ENCODE measurements at regions not wholly inside any gene's neighbourhood (a gene's known extent, or its start where the extent isn't known, plus 50 kb on each side); places are given as distances from the start of the nearest gene placed in this dataset.

- no peaks in the 10 kb centered on the region for H3K9me3 ChIP-seq
- no peaks in the 10 kb centered on the region for H3K27me3 ChIP-seq
- H3K4me3 ChIP-seq = no peak overlapping the region
- TF ChIP-seq CTCF (IDR thresholded peaks at IDR 0.05 in 4 of 5, conservative IDR thresholded peaks at IDR 0.05 in 1 of 5) = no peak
- no peak for TF ChIP-seq POLR2A (IDR thresholded peaks at IDR 0.05)
- intact Hi-C loops (cut with DNase I; ENCODE audit: low total_unique reads) = no loop called here
- no peak for DNase-seq
- no peaks in the 10 kb centered on the region for H3K4me1 ChIP-seq
- no peak overlapping the region for H3K27ac ChIP-seq
- ATAC-seq = no peak
- no peaks in the 10 kb centered on the region for H3K36me3 ChIP-seq
- in situ Hi-C loops (cut with MboI; ENCODE audit: low sequenced_read_pairs in 4 of 4) = no loop called here
Observed at GRCh38 chr2:193695367-193695766, 1500.6 kb upstream of the TMEFF2 start.

- TF ChIP-seq CTCF (IDR thresholded peaks at IDR 0.05 in 4 of 5, conservative IDR thresholded peaks at IDR 0.05 in 1 of 5) (no peak), POLR2A (IDR thresholded peaks at IDR 0.05) (no peak)
- no peaks in the 10 kb centered on the region for H3K36me3 ChIP-seq
- no peak overlapping the region for H3K4me3 ChIP-seq
- intact Hi-C loops (cut with DNase I; ENCODE audit: low total_unique reads) (no loop called here), in situ Hi-C loops (cut with MboI; ENCODE audit: low sequenced_read_pairs in 4 of 4) (no loop called here)
- no peaks in the 10 kb centered on the region for H3K27me3 ChIP-seq
- DNase-seq (no peak), ATAC-seq (no peak)
- no peaks in the 10 kb centered on the region for H3K4me1 ChIP-seq
- H3K9me3 ChIP-seq = no peaks in the 10 kb centered on the region
- H3K27ac ChIP-seq = no peak overlapping the region
Observed at GRCh38 chr2:193693758-193694157, 1499.0 kb upstream of the TMEFF2 start.

- DNase-seq = no peak
- no peak overlapping the region for H3K27ac ChIP-seq
- intact Hi-C loops (cut with DNase I; ENCODE audit: low total_unique reads) (no loop called here), in situ Hi-C loops (cut with MboI; ENCODE audit: low sequenced_read_pairs in 4 of 4) (no loop called here)
- H3K36me3 ChIP-seq = no peaks in the 10 kb centered on the region
- no peaks in the 10 kb centered on the region for H3K27me3 ChIP-seq
- no peak overlapping the region for H3K4me3 ChIP-seq
- H3K9me3 ChIP-seq = no peaks in the 10 kb centered on the region
- no peaks in the 10 kb centered on the region for H3K4me1 ChIP-seq
- ATAC-seq = no peak
- TF ChIP-seq CTCF (IDR thresholded peaks at IDR 0.05 in 4 of 5, conservative IDR thresholded peaks at IDR 0.05 in 1 of 5) (no peak), POLR2A (IDR thresholded peaks at IDR 0.05) (no peak)
Observed at GRCh38 chr2:193690572-193690971, 1495.8 kb upstream of the TMEFF2 start.

GRCh38 chr2:193687195-193687594 is 1492.5 kb upstream of the TMEFF2 start:
- Histone ChIP-seq H3K36me3 (no peaks in the 10 kb centered on the region), H3K27ac (no peak overlapping the region), H3K4me3 (no peak overlapping the region), H3K27me3 (no peaks in the 10 kb centered on the region), H3K4me1 (no peaks in the 10 kb centered on the region), H3K9me3 (no peaks in the 10 kb centered on the region)
- no peak for TF ChIP-seq CTCF (IDR thresholded peaks at IDR 0.05 in 4 of 5, conservative IDR thresholded peaks at IDR 0.05 in 1 of 5)
- TF ChIP-seq POLR2A (IDR thresholded peaks at IDR 0.05) = no peak
- no peak for ATAC-seq
- in situ Hi-C loops (cut with MboI; ENCODE audit: low sequenced_read_pairs in 4 of 4) = no loop called here
- intact Hi-C loops (cut with DNase I; ENCODE audit: low total_unique reads) = no loop called here
- no peak for DNase-seq

GRCh38 chr2:193679847-193680246 is 1485.1 kb upstream of the TMEFF2 start:
- Histone ChIP-seq H3K36me3 (no peaks in the 10 kb centered on the region), H3K27ac (no peak overlapping the region), H3K4me1 (no peaks in the 10 kb centered on the region), H3K27me3 (no peaks in the 10 kb centered on the region), H3K4me3 (no peak overlapping the region), H3K9me3 (no peaks in the 10 kb centered on the region)
- in situ Hi-C loops (cut with MboI; ENCODE audit: low sequenced_read_pairs in 4 of 4) = no loop called here
- no peak for TF ChIP-seq CTCF (IDR thresholded peaks at IDR 0.05 in 4 of 5, conservative IDR thresholded peaks at IDR 0.05 in 1 of 5)
- TF ChIP-seq POLR2A (IDR thresholded peaks at IDR 0.05) = no peak
- no peak for ATAC-seq
- no peak for DNase-seq
- intact Hi-C loops (cut with DNase I; ENCODE audit: low total_unique reads) = no loop called here
